GM23338 (cell line): ENCODE measurements at regions not wholly inside any gene's neighbourhood (a gene's known extent, or its start where the extent isn't known, plus 50 kb on each side); places are given as distances from the start of the nearest gene placed in this dataset.
"Not testable (repeated sequence)": the region's sequence is repeated elsewhere in the genome, so short reads cannot be mapped to it uniquely, and the experiment has no call there.

Experiments
- ATAC-seq: fragments of 200-7000 bp; cut with Tn5 transposase; 3 replicates; pipeline ENCODE4 v1.9.1; 2020
- DNase-seq: peaks from one replicate; pipeline ENCODE4 v3.0.0-alpha.2; 2015; ENCODE audit warnings: low spot score
- H2AFZ ChIP-seq: fragments of 200-600 bp; sonication (generic); 2 replicates; pipeline ENCODE4 v1.8.0; 2016; ENCODE audit warnings: antibody characterized with exemption, mild to moderate bottlenecking, moderate library complexity
- H3F3A ChIP-seq: fragments of 200-600 bp; sonication (generic); replicated peaks from 2 replicates; pipeline ENCODE4 v1.8.0; 2017; ENCODE audit warnings: antibody characterized with exemption, mixed run types, low read depth
- H3K27ac ChIP-seq: fragments of 200-600 bp; sonication (generic); 2 replicates; pipeline ENCODE4 v1.6.1; 2016; ENCODE audit warnings: low read depth
- H3K27me3 ChIP-seq: fragments of 200-600 bp; sonication (generic); 2 replicates; pipeline ENCODE4 v1.8.0; 2016; ENCODE audit warnings: mild to moderate bottlenecking, mixed run types, moderate library complexity; ENCODE audit not compliant: insufficient read depth
- H3K36me3 ChIP-seq: fragments of 200-600 bp; sonication (generic); 2 replicates; pipeline ENCODE4 v1.8.0; 2016; ENCODE audit warnings: mild to moderate bottlenecking; ENCODE audit not compliant: insufficient read depth
- H3K4me1 ChIP-seq: fragments of 200-600 bp; sonication (generic); 2 replicates; pipeline ENCODE4 v1.8.0; 2016; ENCODE audit warnings: mild to moderate bottlenecking, moderate library complexity; ENCODE audit not compliant: insufficient read depth
- H3K4me2 ChIP-seq: fragments of 200-600 bp; sonication (generic); 2 replicates; pipeline ENCODE4 v1.7.1; 2017; ENCODE audit warnings: mixed run types
- H3K4me3 ChIP-seq: fragments of 200-600 bp; sonication (generic); 2 replicates; pipeline ENCODE4 v1.6.1; 2016; ENCODE audit warnings: mixed run types
- H3K79me2 ChIP-seq: fragments of 200-600 bp; sonication (generic); replicated peaks from 2 replicates; pipeline ENCODE4 v1.8.0; 2017; ENCODE audit warnings: mild to moderate bottlenecking; ENCODE audit not compliant: insufficient read depth
- H3K9me2 ChIP-seq: fragments of 200-600 bp; sonication (generic); 2 replicates; pipeline ENCODE4 v1.8.0; 2017; ENCODE audit not compliant: insufficient read depth
- H4K20me1 ChIP-seq: fragments of 200-600 bp; sonication (generic); replicated peaks from 2 replicates; pipeline ENCODE4 v1.8.0; 2017; ENCODE audit warnings: mild to moderate bottlenecking; ENCODE audit not compliant: insufficient read depth
- H3K27ac Mint-ChIP-seq: 2 replicates; pipeline ENCODE4 v1.8.0; 2020; ENCODE audit warnings: inconsistent platforms, mild to moderate bottlenecking, moderate library complexity, mixed read lengths
- H3K27me3 Mint-ChIP-seq: 3 replicates; pipeline ENCODE4 v1.8.0; 2022; ENCODE audit warnings: low read depth, mild to moderate bottlenecking, moderate library complexity, mixed read lengths, inconsistent platforms; ENCODE audit not compliant: insufficient read depth, poor library complexity
- H3K36me3 Mint-ChIP-seq: 3 replicates; pipeline ENCODE4 v1.8.0; 2021; ENCODE audit warnings: low read depth, mild to moderate bottlenecking, inconsistent platforms, moderate library complexity, mixed read lengths
- H3K4me1 Mint-ChIP-seq: 3 replicates; pipeline ENCODE4 v1.8.0; 2020; ENCODE audit warnings: mild to moderate bottlenecking, inconsistent platforms, mixed read lengths
- H3K4me3 Mint-ChIP-seq: 3 replicates; pipeline ENCODE4 v1.8.0; 2021; ENCODE audit warnings: moderate library complexity, mild to moderate bottlenecking, inconsistent platforms, mixed read lengths
- H3K9me3 Mint-ChIP-seq: 3 replicates; pipeline ENCODE4 v1.8.0; 2020; ENCODE audit warnings: moderate library complexity, mild to moderate bottlenecking, inconsistent platforms, mixed read lengths
- CREB1 ChIP-seq: fragments of 250-450 bp; sonication (Bioruptor Pico); IDR thresholded peaks from 2 replicates; pipeline ENCODE4 v1.5.0; 2020; ENCODE audit warnings: low read depth, mild to moderate bottlenecking, moderate library complexity
- EZH2phosphoT487 ChIP-seq: fragments of 200-600 bp; sonication (generic); IDR thresholded peaks from one replicate; pipeline ENCODE4 v1.8.1; 2018; ENCODE audit warnings: antibody characterized with exemption; ENCODE audit not compliant: unreplicated experiment
- NANOG ChIP-seq: IDR thresholded peaks from 2 replicates; pipeline ENCODE4 v1.6.1; 2016; ENCODE audit warnings: antibody characterized with exemption, borderline replicate concordance
- POLR2AphosphoS5 ChIP-seq: IDR thresholded peaks from 2 replicates; pipeline ENCODE4 v1.6.1; 2016; ENCODE audit warnings: antibody characterized with exemption, low read depth
- REST ChIP-seq: IDR thresholded peaks from one replicate; pipeline ENCODE4 v1.6.1; 2018; ENCODE audit warnings: antibody characterized with exemption; ENCODE audit not compliant: unreplicated experiment
- ZNF331 ChIP-seq: fragments of 250-450 bp; sonication (Bioruptor Pico); IDR thresholded peaks from 2 replicates; pipeline ENCODE4 v1.5.0; 2020; ENCODE audit warnings: low read depth, mild to moderate bottlenecking, moderate library complexity
- TF ChIP-seq, protein P1 (sequence below): IDR thresholded peaks from 2 replicates; pipeline ENCODE4 v1.6.1; 2016; ENCODE audit warnings: antibody characterized with exemption
- TF ChIP-seq, protein P2 (sequence below), 2 experiments: fragments of 200-600 bp in 1 of 2; sonication (generic) in 1 of 2; conservative IDR thresholded peaks; 2 replicates each; pipeline versions ENCODE4 v1.5.1 to v1.6.1; 2016 to 2017; ENCODE audit warnings: antibody characterized with exemption in 2 of 2, low read depth in 2 of 2, mild to moderate bottlenecking in 2 of 2, moderate library complexity in 1 of 2

DNA sequence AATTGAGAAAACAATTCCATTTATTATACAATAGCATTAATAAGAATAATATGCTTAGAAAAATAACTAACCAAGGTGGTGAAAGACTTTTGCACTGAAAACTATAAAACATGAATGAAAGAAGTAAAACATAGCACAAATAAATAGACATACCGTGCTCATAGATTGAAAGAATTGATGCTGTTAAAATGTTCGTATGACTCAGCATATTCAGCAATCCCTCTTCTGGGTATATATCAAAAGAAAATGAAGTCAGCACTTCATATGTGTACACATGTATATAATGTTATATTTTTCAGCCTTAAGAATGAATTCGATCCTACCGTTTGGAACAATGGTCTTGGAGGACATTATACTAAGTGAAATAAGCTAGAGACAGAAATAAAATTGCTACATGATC, 716.3 kb downstream of the GLUD2 start (continued):
- TF ChIP-seq REST = no peak
- TF ChIP-seq CREB1 (CRISPR knock-in tag) = no peak
- TF ChIP-seq EZH2phosphoT487 = no peak
- no peak for TF ChIP-seq POLR2AphosphoS5
- TF ChIP-seq, protein P1, sequence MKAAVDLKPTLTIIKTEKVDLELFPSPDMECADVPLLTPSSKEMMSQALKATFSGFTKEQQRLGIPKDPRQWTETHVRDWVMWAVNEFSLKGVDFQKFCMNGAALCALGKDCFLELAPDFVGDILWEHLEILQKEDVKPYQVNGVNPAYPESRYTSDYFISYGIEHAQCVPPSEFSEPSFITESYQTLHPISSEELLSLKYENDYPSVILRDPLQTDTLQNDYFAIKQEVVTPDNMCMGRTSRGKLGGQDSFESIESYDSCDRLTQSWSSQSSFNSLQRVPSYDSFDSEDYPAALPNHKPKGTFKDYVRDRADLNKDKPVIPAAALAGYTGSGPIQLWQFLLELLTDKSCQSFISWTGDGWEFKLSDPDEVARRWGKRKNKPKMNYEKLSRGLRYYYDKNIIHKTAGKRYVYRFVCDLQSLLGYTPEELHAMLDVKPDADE = no peak
- TF ChIP-seq, protein P2, sequence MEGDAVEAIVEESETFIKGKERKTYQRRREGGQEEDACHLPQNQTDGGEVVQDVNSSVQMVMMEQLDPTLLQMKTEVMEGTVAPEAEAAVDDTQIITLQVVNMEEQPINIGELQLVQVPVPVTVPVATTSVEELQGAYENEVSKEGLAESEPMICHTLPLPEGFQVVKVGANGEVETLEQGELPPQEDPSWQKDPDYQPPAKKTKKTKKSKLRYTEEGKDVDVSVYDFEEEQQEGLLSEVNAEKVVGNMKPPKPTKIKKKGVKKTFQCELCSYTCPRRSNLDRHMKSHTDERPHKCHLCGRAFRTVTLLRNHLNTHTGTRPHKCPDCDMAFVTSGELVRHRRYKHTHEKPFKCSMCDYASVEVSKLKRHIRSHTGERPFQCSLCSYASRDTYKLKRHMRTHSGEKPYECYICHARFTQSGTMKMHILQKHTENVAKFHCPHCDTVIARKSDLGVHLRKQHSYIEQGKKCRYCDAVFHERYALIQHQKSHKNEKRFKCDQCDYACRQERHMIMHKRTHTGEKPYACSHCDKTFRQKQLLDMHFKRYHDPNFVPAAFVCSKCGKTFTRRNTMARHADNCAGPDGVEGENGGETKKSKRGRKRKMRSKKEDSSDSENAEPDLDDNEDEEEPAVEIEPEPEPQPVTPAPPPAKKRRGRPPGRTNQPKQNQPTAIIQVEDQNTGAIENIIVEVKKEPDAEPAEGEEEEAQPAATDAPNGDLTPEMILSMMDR (conservative IDR thresholded peaks at IDR 0.05; ENCODE audit: low read depth in 2 of 2) = no peak
- TF ChIP-seq ZNF331 = no peak
- TF ChIP-seq NANOG = no peak

GRCh38 chrX:121768210-121768609, 720.8 kb downstream of the GLUD2 start:
- not testable (repeated sequence) for H4K20me1 ChIP-seq, H3K27me3 Mint-ChIP-seq, H3K36me3 ChIP-seq, H3K4me3 Mint-ChIP-seq, H3K4me1 Mint-ChIP-seq, H3K36me3 Mint-ChIP-seq, H3K9me3 Mint-ChIP-seq, H3K4me2 ChIP-seq, DNase-seq, H3K79me2 ChIP-seq, H3K27ac ChIP-seq, H3F3A ChIP-seq, H3K4me3 ChIP-seq, H3K4me1 ChIP-seq, ATAC-seq, H3K27ac Mint-ChIP-seq, H3K27me3 ChIP-seq, H2AFZ ChIP-seq, H3K9me2 ChIP-seq

DNA sequence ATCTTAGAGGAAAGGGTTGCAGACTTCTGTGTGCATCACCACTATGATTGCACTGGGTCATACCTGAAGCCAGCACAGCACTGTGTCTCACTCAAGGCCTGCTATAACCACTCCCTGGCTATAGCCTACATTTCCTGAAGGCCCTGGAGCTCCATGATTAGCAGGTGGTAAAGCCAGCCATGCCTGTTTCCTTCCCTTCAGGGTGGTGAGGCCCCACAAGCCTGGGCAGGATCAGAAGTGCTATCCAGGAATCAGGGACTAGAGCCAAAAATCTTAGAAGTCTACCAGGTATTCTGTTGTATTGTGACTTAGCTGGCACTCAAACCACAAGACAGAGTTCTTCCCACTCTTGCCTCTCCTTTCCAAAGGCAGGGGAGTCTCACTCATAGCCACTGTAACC, 734.6 kb downstream of the GLUD2 start:
- Mint-ChIP-seq H3K4me1 (peaks cover 4% of the 10 kb centered on the region; the same call in 2 of the 3 replicates), H3K27me3 (peaks cover 1% of the 10 kb centered on the region), H3K36me3 (no peaks in the 10 kb centered on the region), H3K4me3 (no peak overlapping the region), H3K9me3 (no peaks in the 10 kb centered on the region), H3K27ac (no peak overlapping the region)
- no peaks in the 10 kb centered on the region for H3K27me3 ChIP-seq
- no peaks in the 10 kb centered on the region for H3K79me2 ChIP-seq
- no peaks in the 10 kb centered on the region for H4K20me1 ChIP-seq
- H3F3A ChIP-seq = no peaks in the 10 kb centered on the region
- DNase-seq = no peak
- H3K36me3 ChIP-seq = no peaks in the 10 kb centered on the region
- no peaks in the 10 kb centered on the region for H3K9me2 ChIP-seq
- H3K4me1 ChIP-seq = no peaks in the 10 kb centered on the region
- H3K27ac ChIP-seq = no peak overlapping the region
- TF ChIP-seq NANOG = no peak
- no peak for TF ChIP-seq ZNF331
- H3K4me2 ChIP-seq = no peak overlapping the region
- no peak for ATAC-seq
- no peak overlapping the region for H3K4me3 ChIP-seq
- H2AFZ ChIP-seq = no peak overlapping the region
